Stimulated activated CD4-positive, alpha-beta T cell treated with anti-CD3 and anti-CD28 coated beads, Interleukin-12 subunit alpha, Interleukin-12 subunit beta, amount 100 ng/mL, for 48 hours (primary cell): ENCODE measurements at regions not wholly inside any gene's neighbourhood (a gene's known extent, or its start where the extent isn't known, plus 50 kb on each side); places are given as distances from the start of the nearest gene placed in this dataset.

ENCODE experiments used
- DNase-seq, 3 donors: peaks; one replicate each; pipeline ENCODE4 v3.0.0-alpha.2; 2020; ENCODE audit warnings: low read depth in 2 of 3, low spot score in 1 of 3

DNA sequence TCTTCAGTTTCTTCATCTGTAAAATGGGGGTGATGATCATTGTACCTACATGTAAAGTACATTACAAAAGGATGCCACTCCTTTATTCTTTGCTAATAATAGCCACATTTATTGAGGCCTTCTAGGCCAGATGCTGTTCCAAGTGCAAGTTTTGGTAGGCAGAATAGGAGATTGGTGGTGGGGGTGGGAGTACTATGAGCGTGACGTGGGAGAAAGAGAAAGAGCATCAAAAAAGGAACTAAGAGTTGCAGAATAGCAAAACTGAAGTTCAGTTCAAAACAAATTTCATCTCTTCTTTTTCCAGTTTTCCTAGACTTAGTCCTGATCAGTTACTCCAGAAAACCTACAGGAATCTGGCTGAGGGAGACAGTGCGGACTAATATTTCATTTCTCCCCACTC, 174.1 kb downstream of the SNX18 start:
- DNase-seq, result no peak

DNA sequence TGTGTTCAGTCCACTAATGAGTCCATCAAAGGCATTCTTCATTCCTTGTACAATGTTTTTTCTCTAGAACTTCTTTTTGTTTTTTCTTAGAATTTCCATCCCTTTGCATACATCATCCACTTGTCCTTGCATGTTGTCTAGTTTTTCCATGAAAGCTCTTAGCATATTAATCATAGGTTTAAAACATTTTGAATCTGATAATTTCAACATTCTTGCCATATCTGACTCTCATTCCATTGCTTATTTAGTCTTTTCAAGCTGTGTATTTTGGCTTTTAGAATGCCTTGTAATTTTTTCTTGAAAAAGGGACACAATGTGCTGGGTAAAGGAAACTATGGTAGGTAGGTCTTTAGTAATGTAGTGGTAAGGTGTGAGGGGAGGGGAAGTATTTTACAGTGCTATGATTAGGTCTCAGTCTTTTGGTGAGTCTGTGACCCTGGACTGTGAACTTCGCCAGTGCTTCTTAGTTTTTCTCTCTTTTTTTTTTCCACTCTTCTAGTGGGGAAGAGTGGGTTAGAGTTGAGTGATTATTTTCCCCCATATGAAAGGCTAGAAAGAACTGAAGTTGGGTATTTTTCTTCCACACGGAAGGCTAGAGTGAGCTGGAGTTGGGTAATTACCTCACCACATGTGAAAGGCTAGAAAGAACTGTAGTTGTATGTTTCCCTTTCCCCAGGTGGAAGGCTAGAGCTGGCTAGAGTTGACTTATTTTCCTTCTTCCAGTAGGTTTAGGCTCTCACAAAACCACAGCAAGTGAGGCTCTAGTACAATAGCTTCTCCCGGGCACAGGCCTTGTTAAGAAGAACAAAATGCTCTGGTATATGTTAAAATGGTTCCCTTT, 172.1 kb downstream of the SNX18 start:
- no peak for DNase-seq

DNA sequence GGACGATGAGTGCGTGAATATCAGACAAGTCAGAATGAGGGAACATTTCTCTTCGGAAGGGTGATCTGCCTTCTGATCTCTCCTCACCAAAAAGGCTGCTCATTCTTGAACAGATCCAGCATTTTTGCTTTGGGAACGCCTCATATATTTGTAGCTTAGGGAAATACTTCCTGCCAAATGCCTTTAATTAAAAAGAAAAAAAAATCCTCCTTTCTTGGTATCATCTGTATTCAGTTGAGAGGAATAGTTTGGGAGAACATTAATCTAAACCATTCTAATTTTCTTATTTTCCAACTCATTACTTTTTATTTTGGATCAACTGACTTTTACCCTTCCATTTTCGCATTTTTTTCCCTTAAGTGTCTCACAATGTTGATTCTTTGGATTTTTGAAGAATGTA, 163.4 kb downstream of the SNX18 start:
- no peak for DNase-seq

DNA sequence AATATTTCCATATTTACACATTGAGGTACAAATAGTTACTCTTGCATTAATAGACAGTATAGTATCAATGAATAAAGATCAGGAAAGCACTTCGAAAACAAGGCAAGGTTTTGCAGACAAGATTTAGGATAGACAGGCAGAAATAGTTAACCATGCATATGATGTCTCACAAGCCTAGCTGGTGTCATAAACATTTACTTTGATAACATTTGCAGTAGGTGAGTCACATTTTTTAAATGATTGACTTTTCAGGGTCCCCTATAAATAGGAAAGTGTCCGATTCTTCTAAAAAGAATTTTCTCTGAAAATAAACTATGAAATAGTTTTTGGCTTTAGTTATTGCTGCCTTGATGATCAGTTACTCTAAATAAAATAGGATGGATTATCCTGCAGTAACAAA, 162.1 kb downstream of the SNX18 start:
- DNase-seq, result no peak

DNA sequence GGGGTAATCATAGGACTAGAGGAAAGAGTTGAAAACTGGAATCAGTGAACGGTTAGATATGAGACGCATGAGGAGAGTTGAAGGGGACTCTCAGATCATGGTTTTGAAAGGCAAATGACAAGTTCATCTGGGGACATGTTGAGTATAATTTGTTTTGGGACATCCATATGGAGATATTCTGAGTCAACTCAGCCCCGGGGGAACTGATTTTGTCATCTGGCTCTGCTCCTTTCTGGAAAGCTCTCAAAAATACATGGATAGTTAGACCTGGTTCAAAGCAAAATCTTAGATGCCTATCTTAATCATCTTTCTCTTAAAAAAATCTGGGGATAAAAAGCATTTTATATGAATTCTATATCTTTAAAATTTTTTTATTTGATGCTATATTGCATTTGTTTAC, 161.2 kb downstream of the SNX18 start:
- no peak for DNase-seq

DNA sequence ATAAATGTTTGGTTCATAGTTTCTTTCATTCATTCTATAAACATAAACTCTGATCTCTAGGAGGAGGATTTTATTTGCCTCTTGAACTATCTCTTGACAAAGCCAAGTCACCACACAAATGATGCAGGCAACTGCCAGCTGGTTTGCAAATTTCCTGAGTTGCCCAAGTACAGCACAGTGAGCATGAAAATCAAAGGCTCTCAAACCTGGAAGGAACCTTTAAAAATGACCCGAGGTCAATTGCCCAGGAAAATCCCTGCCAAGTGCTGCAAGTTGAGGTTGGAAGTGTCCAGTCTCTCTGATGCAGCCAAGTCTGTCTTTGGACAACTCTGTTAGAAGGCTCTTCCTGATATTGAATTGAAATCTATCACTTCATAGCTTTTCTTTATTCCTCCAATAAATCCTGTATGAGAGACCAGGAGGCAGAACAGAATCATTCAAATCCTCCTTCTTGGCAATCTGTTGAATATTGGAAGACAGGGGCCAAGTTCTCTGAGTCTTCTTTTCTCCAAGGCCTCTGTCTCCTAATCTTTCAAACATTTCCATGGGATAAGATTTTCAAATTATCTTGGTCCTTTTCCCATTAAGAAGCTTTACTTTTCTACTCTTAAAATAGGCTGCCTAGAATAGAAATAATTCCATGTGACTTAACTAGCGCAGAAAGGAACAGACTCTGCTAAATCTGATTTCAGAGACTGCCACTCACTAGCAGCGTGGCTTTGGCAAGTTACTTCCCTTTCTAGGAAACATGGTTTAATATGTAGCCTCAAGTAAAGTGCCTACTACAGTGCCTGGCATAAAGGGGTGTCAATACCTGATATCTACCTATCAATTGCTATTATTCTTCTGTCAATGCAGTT, 159.2 kb downstream of the SNX18 start:
- no peak for DNase-seq

DNA sequence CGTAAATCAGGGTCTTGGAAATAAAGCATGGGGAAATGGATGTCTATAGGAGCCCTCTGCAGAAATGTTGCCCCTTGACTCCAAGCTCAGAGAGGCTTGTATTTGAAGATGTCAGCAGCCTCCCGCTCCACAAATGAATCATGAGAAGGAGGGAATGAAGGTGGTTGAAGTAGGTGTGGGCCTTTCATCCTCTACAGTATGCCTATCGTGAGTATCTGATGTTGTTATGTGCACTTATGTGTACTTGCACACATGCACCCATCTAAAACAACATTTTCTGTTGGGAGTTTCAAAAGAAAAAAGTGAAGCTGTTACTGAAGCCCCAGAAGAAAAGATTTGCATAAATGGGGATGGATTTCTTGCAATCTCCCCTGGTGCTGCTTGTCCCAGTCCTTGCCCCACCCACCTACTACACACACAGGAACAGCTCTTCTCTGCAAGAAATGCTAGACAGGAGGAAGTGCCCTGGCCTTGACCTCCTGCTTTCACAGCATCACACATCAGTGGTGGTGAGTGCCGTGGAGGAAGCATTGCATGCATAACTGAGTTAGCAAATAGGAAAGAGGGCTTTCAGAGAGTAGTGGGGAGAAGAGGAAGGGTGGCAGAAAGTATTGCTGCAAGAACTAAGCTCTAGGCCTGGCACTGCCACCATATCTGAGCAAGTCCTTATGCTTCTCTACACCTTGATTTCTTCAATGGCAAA, 156.1 kb downstream of the SNX18 start:
- DNase-seq, result no peak

DNA sequence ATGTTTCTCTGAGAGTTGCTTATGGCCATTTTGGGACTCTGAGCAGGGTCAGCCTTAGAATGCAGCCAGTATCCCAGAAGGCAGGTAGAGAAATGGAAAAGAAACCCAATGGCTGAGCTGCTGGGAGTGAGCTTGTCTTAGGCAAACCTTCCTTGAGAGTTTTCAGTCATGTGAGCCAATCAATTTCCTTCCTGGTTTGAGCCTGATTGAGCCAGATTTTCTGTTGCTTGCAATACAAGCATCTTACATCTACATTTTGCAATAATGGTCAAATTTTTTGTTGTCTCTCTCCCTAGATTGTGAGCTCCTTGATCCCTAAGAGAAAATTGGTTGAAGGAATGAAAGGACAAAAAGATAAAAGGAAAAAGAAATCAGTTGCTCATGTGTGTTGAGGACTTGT, 155.3 kb downstream of the SNX18 start:
- no peak for DNase-seq

DNA sequence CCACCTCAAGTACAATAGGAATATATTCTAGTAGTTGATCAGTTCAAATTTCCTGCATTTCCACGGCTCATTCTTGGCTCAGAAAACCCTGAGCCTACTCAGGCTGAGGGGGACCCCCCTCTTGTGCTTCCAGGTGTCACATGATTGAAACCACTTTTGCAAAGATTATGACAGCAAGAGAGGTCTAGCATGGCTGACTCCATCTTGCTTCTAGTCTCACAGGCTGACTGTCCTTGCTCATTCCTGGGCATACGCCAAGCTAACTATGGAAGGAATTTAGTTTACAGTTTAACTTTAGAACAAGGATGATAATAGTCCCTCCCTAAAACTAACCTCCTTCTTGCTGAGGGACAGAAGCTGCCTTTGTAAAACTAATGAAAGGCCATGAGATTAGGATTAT, 154.1 kb downstream of the SNX18 start:
- no peak for DNase-seq

DNA sequence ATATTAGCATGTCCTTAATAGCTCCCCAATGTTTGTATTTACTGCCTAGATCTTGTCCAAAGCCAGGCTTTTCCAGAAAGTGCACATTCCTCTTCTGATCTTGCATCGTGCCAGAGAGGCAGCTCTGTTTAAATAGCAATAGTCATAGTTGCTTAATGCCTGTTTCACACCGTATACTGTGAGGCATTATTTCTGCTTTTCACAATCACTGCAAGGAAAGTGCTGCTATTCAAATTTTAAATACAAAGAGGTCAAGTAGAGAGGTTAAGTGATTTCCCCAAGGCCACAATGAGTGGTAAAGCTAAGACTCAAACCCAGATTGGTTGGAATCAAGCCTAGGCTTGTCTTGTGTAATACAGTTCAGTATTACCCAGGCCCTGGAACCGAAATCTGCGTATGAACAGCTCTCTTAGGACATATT, 153.6 kb downstream of the SNX18 start:
- no peak for DNase-seq

DNA sequence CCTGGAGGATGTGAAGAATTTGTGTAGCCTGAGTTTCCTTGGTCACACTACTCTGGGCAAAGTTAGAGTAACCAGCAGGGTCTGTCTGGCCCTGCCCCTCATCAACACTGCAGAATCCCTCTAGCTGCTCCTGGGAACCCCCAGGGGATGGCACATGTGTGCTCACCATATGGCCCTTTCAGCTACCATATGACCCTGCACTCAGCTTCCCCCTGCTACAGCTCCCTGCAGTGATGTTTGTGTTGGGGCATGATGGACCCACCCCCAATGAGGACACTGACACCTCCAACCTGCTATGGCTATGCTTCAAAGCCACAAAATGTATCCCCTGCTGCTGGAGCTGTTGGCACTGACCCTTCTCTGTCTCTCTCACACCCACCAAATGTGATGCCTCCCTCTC, 152.7 kb downstream of the SNX18 start:
- DNase-seq, result no peak

DNA sequence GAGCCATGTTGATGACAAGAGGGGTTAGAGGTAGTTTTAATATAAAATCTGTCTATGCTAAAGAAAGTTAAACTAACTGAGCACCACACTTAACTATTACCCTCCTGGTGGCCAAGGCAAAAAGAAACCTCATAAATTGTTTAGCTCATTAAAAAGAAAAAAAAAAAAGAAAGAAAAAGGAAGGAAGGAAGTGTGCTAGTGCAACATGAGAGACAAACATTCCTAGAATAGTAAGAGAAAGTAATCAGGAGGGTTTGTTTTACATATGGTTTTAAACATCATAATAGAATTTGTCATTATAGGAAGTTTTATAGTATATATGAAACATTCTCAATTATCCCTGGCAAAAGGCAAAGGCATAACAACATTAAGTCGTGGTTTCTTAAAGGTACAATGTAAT, 152.3 kb downstream of the SNX18 start:
- no peak for DNase-seq

DNA sequence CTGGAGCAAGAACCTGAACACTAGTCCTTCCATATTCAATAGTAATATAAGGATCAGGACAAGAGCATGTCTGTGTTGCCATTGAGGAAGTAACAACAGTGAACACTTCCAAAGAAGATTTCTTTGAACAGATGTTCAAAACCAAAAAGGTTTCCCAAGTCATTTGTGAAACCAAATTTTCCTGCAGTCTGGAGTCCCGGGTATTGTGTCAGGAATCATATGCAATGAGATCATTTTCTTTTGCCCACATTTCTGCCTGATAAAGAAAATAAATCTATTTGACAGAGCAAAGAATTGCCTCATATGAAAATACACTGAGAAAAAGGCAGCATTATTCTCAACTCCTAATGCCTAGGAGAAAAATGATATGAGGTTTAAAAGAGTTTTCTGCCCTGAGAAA, 151.7 kb downstream of the SNX18 start:
- no peak for DNase-seq

DNA sequence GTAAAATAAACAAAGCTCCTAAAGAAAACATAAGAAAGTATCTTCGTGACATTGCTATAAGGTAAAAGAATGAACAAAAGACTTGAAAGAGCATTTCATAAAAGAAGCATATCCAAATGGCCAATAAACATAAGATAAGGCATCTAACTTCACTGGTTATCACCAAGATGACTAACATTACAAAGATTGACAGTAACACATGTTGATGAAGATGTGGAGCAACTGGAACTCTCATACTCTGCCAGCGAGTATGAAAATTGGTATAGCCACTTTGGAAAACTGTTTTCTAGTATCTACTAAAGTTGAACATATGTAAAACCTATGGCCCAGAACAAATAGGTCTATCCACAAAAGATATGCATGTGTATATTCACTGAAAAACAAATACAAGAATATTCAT, 150.5 kb downstream of the SNX18 start:
- no peak for DNase-seq

DNA sequence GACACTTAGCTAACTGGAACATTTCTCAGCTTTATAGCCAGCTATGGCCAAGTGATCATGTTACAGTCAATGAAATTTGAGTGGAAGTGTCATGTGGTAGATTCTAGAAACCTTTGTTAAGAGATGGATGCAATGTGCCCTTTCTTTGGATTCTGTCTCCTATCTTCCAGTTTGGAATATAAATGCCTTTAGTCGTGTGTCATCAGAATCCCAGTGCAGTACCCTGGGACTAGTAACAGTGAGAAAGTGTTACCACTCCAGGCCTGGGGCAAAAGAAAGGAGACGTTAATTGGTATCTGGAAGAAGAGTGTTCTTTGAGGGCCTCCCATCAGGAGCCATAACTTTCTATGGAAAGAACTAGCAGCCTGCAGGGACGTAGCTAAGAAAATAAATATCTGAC, 149.6 kb downstream of the SNX18 start:
- no peak for DNase-seq

DNA sequence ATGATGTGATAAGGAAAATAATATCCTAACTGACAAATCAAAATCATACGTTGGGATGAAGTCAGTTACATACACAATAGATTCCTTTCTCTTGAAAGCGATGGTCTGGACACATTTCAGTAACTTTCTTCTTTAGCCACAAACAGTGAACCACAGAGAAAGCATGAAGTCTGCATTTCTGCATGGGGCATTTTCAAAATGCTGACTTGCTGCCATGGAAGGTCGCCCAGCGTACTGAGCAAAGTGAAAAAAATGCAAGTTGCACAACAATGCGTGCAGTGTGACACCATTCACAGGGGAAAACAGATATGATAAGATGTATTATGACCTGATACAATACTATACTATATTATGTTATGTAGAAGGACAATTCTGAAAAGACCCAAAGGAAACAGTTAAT, 146.3 kb downstream of the SNX18 start:
- no peak for DNase-seq

DNA sequence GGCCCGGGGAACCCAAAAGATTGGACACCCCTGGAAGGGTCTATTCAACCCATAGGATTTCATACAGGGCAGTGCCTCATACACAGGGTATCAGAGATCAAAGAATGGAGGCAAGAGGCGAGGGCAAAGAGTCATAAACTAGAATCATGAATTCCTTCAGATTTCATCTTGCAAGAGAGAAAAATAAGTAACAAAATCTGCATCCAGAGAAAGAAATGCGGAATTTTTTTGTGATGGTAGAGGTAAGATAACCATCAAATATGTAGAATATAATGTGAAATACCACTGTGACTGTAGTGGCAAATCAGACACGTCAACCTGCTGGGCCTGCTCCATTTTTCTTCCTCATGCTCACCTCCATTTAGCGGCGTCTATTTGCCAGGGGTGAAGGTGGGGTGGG, 143.6 kb downstream of the SNX18 start:
- no peak for DNase-seq

DNA sequence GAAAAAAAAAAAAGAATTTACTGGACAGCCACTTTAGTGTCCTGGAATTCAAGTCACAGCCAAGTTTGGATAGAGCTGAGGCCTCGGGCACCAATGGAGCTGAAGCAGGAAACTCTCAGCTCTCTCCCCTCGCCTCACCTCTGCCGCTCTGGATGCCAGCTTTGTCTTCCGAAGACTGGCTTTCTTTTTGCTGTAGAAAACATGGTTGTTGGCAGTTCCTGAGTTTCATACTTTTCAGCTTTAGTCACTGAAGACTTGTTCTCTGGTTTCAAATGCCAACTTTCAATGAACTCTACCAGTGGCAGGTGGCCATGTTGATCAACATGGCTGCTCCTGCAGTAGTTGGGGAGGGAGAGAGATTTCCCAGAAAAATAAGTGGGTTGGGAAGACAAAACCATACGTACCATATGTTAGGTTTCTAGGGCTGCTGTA, 142.2 kb downstream of the SNX18 start:
- DNase-seq, result no peak

DNA sequence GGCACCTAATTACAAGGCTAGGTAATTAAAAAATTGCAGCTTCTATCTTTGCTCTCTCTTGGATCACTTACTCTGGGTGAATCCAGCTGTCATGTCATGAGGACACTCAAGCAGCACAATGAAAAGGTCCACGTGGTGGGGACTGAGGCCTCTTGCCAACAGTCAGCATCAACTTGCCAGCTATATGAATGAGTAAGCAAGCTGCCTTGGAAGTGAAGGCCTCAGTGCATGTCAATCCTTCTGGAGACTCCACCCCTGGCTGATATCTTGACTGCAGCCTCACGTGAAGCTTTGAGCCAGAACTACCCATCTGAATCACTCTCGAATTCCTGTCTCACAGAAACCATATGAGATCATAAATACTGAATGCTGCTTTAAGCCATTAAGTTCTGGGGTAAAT, 140.5 kb downstream of the SNX18 start:
- DNase-seq, result no peak

DNA sequence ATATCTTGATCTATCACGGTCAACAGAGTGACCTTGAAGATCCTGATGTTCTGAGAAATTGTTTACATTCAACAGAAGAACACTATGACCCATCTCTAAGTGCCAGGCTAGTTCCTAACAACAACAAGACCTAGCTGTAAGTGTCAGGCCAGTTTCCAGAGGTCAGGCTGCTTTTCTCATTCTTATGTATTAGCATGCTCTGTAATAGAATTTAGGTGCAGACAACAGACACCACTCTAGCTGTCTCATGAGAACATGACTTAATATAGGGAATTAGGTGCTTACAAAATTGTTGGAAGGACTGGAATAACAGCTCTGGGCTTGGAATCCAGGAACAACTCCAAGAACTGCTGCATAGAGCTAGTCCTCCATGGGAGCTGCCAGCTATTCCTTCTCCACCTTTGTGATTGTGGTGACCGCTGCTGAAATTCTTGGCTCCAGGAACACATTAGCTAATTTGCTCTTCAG, 138.7 kb downstream of the SNX18 start:
- DNase-seq, result no peak

DNA sequence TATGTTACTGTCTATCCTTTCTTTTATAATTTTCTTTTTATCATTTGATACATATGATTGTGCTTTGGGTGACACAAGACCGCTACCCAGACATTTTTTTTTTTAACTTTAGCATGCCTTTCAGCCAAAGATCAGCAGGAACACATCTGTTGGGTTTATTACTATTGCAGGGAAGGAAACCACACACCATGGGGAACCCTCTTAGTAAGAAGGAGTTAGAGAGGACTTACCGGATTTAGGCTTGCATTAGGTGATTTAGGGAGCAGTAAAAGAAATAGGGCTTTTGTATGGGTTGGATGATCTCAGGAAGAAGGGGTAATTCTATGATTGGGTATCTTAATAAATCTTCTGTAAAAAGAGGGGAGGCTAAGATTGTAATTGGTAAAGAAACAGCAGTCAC, 138.2 kb downstream of the SNX18 start:
- no peak for DNase-seq

DNA sequence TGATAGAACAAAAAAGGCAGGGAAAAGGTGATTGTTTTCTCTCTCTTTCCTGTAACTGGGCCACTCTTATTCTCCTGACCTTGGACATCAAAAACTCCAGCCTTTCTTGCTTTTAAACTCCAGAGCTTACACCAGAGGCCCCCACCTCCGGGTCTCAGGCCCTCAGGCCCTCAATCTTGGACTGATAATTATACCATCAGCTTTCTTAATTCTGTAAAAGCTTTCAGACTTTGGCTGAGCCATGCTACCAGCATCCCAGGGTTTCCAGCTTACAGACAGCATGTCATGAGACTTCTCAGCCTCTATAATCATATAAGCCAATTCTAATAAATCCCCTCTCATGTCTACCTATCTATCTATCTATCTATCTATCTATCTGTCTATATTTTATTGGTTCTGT, 137.7 kb downstream of the SNX18 start:
- DNase-seq, result no peak
